ENCODE measurements at regions not wholly inside any gene's neighbourhood (a gene's known extent, or its start where the extent isn't known, plus 50 kb on each side); places are given as distances from the start of the nearest gene placed in this dataset.

GRCh38 chr2:49567811-49568600 is 413.7 kb upstream of the FSHR start:
- DNase-seq (ENCODE audit: low read depth): no peak
- H3K4me3 ChIP-seq (ENCODE audit: low read depth, low read length): no peak overlapping the region
- TF ChIP-seq CTCF (IDR thresholded peaks at IDR 0.05; ENCODE audit: control insufficient read depth, extremely low read depth, insufficient read depth): no peak

GRCh38 chr2:49567021-49567420 is 412.7 kb upstream of the FSHR start:
- TF ChIP-seq CTCF (IDR thresholded peaks at IDR 0.05; ENCODE audit: control insufficient read depth, extremely low read depth, insufficient read depth): no peak
- no peak for DNase-seq (ENCODE audit: low read depth)
- H3K4me3 ChIP-seq (ENCODE audit: low read depth, low read length): no peak overlapping the region

GRCh38 chr2:49553658-49554057 is 399.3 kb upstream of the FSHR start:
- no peak for DNase-seq (ENCODE audit: low read depth)
- no peak overlapping the region for H3K4me3 ChIP-seq (ENCODE audit: low read depth, low read length)
- TF ChIP-seq CTCF (IDR thresholded peaks at IDR 0.05; ENCODE audit: control insufficient read depth, extremely low read depth, insufficient read depth): no peak

- DNase-seq (ENCODE audit: low read depth): no peak
- H3K4me3 ChIP-seq (ENCODE audit: low read depth, low read length): no peak overlapping the region
- TF ChIP-seq CTCF (IDR thresholded peaks at IDR 0.05; ENCODE audit: control insufficient read depth, extremely low read depth, insufficient read depth): no peak
Observed at GRCh38 chr2:49532702-49533101, 378.4 kb upstream of the FSHR start.

GRCh38 chr2:49515996-49516782 is 361.9 kb upstream of the FSHR start:
- DNase-seq (ENCODE audit: low read depth): no peak
- no peak for TF ChIP-seq CTCF (IDR thresholded peaks at IDR 0.05; ENCODE audit: control insufficient read depth, extremely low read depth, insufficient read depth)
- no peak overlapping the region for H3K4me3 ChIP-seq (ENCODE audit: low read depth, low read length)

GRCh38 chr2:49514201-49514600 is 359.9 kb upstream of the FSHR start:
- TF ChIP-seq CTCF (IDR thresholded peaks at IDR 0.05; ENCODE audit: control insufficient read depth, extremely low read depth, insufficient read depth): no peak
- no peak for DNase-seq (ENCODE audit: low read depth)

More at GRCh38 chr2:49514201-49514600, 359.9 kb upstream of the FSHR start:
- H3K4me3 ChIP-seq (ENCODE audit: low read depth, low read length): no peak overlapping the region

Measured in LNCaP clone FGC (cell line).